GM19035 (cell line): ENCODE measurements at regions not wholly inside any gene's neighbourhood (a gene's known extent, or its start where the extent isn't known, plus 50 kb on each side); places are given as distances from the start of the nearest gene placed in this dataset.
"Not testable (repeated sequence)": the region's sequence is repeated elsewhere in the genome, so short reads cannot be mapped to it uniquely, and the experiment has no call there.

Experiments
- ATAC-seq: cut with Tn5 transposase; IDR thresholded peaks from one replicate; pipeline ENCODE4 v1.9.1; 2021; ENCODE audit not compliant: unreplicated experiment

DNA sequence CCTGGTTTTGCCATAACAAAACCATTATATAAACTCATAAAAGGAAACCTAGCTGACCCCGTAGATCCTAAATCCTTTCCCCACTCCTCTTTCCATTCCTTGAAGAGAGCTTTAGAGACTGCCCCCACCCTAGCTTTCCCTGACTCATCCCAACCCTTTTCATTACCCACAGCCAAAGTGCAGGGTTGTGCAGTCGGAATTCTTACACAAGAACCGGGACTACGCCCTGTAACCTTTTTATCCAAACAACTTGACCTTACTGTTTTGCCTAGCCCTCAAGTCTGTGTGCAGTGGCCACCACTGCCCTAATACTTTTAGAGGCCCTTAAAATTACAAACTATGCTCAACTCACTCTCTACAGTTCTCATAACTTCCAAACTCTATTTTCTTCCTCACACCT, 116.0 kb upstream of the PTPN13 start:
- ATAC-seq: not testable (repeated sequence)

GRCh38 chr4:86481440-86481839, 112.7 kb upstream of the PTPN13 start:
- ATAC-seq: no peak

DNA sequence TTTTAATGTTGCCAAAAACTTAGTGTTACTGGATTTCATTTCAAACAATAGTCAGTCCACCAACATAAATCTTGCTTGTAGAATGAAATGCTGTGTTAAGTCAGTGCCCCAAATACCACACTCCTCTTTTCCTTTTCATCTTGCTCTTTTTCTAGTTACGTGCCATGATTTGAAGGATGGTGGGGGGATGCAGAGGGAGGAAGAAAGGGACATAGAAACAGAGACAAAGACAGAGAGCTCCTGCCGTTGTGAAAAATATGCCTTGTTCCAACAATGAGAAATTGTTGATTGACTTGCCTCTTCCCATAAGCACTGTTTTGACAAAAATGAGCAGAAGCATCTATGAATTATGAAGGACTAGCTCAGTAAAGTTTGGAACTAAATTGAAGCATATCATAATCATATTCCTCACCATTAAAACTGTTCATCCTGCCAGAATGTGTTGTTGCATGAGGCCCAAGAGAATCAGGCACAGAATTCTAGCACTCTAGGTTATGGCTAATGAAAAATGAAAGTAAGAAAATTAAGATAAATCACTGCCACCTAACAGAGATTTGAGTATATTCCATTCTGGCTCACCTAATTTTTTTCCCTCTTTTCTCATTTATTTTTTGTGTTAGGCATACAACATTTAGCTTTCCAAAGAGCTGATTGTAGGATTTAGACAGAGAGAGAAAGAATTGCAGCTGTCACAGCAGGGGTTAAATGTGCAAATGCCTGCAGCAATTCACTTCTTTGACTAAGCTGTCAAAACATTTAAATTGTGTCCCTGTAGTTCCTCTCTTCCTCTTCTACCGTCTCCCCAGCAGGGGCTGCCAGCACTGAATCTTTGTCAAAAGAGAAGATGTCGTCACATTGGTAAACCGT, 111.6 kb upstream of the PTPN13 start:
- no peak for ATAC-seq

DNA sequence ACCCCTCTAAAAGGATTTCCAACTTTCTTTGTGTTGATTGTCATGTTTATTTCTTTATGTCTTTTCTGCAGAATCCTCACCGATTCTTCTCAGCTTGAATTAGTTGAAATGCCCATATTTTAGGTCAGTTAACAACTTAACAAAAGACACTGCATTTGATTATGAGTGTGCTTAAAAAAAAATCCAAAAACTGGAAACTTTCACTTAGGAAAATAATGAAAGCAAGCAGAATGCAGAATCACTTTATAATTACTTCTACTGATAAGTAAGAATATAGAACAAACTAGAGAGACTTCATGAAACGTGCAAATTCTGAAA, 111.0 kb upstream of the PTPN13 start:
- ATAC-seq: no peak

DNA sequence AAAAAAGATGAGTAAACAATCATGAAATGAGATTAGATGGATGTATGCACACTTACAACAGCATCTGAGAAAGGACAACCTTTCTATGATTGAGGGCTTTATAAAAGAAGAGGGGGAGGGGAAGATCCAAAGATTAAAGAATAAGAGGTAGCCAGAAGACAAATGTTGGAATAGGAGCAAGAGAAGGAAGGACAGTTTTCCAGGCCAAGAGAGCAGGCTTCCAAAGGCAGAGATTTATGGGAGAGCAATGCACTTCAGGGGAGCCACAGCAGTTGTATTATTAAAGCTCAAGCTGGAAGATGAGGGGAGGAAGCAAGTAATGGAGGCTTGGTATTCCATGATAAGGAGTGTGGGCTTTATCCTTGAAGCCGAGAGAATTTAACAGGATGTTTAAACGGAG, 110.3 kb upstream of the PTPN13 start:
- no peak for ATAC-seq

DNA sequence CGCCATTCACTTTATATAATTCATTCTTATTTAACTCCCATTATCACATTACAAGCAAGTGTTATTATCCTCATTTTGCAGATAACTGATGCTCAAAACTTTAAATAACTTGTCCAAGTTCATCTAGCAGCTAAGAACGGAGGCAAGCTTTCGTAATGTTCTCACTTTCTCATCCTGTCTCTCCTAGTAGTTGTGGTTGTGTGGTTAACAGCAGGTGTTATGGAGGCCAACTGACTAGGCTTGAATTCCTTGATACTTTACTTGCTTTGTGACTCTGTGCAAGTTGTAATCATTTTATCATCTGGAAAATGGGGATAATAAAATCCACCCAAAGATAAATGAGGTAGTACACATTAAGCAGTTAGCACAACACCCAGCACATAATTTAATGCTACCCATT, 109.9 kb upstream of the PTPN13 start:
- ATAC-seq: no peak

- ATAC-seq: no peak
Observed at GRCh38 chr4:86487738-86488348, 106.3 kb upstream of the PTPN13 start.

DNA sequence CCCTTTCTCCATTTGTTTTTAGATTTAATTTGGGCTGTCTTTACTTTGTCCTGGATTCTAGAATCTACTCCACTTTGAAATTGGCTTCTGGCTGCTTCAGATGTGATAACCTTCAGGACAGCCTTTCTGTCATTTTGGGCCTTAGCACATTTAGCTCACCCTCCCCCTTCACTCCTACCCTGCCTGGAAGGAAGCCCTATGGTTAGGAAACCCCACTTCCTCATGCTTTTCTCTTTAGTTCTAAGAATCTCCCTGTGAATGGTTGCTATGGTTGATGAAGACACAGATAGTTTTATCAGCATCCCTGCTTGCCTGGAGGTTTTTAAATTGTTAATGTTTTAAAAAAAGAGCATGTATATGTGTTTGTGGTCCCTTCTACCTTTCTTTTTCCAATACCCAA, 100.7 kb upstream of the PTPN13 start:
- ATAC-seq: no peak

DNA sequence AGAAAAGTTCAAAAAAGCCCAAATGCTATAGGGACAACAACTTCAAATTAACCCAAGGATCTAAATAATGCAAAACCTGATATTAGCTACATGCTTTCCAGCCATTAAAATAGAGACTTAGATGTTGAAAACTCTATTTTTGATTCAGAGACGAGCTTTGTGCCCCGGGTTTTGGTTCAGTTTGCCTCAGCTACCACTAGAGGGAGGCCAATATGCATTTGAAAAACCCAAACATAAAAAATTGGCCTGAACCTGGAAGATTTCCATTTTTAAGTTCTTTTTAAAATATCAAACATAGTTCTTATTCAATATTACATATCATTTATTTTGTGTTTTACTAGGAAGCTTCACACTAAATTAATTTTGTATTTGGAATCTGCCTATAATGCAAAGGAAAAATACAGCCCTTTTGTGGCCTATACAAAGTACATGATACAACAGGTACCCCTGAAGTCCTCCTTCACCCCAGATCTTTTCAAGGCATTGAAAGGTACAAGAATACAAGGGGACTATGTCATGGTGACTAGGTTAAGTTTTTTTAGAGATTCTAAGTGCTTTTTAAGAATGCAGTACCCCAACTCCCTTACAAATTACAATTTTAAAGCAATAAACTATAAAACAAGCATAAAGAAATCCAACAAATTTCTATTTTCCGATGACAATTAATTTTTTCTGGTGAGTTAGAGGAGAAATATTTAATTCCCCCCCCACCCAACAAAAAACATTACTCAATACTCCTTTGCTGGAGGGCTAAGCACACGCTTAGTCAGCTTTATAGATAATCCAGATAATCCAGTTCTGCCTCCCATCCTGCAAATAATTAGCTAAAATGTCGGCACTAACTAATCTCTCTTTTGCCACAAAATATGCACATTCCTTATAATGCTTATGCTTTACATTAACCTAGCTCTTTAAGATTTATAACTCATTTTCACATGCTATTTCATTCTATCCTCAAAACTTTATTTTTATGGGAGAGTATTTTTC, 97.7 kb upstream of the PTPN13 start:
- no peak for ATAC-seq

- ATAC-seq: no peak
Observed at GRCh38 chr4:86497131-86497530, 97.0 kb upstream of the PTPN13 start.

GRCh38 chr4:86497980-86498862, 95.9 kb upstream of the PTPN13 start:
- peak; percentile 94 for ATAC-seq

DNA sequence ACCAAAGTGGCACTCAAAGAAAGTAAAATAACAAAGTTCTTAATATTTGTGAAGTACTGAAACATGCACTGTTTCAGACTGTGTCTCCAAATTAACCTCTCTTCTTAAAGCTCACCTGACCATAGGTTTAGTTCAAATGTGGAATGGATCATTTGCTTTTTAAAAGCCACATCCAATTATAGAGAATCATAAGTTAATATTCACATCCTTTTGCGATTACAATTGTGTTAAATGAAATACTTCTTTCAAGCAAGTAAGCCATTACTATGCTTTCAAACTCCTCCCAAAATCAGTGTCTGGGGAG, 95.3 kb upstream of the PTPN13 start:
- no peak for ATAC-seq

DNA sequence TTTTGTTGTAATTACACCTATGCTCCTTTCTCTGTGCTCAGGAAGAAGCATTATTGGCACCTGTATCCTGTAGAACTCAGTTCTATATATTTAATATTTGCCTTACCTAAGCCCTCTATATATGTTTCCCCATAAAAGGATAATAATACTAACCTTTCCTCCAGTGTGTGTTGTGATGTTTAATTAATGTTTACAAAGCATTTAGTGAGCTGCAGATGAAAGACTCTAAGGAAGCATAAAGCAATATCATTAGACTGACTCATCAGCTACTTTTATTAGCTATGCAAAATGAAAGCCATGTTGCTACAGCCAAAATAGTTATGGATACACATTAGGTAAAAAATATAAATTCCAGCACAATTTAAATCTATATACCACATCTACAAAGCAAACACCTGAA, 93.6 kb upstream of the PTPN13 start:
- no peak for ATAC-seq

DNA sequence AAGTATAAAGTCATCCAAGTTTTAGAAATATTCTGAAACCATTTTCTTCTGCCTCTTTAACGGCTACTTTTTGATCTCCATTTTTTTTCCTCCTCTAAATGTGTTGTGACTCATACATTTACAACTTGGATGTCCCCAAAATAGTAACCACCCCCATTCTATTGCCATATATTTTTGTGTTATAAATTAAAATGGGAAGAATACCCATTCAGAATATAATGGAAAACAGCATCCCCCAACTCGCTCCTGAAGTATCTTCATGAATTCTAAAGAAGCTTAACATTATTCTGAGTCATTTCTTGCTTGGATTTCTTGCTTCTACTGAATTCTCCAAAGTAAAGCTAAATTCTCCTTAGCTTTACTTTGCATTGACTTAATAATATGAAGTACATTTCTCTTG, 92.0 kb upstream of the PTPN13 start:
- ATAC-seq: no peak

DNA sequence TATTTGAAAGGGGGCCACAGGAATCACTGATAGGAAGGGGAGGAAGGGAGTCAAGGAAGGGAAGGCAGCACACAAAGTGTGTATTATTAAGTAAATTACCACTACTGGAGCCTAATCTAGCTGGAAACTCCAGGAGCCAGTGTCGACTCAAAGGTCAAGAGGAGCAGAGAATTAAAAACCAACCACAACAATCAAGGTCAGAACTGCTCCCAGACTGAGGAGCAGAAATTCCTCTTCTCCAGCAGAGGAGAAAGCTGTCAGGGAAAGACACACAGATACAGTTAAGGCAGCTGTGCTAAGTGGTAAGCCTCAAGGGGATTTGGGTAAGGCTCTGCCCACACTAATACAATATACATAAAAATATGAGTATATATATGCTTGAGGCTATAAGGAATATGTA, 87.5 kb upstream of the PTPN13 start:
- no peak for ATAC-seq

DNA sequence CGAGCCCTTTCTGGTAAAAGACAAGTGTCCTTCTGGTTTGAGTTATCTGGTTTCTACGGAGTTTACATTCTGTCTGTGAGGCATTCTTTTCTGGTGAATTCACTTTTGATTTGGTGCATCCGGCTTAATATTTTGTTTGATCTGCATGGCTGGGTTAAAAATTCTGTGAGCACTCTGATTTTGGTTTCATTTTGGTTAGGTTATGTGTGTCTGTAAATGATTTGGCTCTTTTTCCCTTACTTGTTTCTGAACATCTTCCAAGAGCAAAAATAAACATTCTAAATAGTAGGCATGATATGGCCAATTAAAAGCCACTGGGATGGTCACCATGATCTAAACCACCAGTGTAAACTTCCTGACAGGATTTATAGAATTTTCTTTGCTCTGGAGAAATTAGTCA, 85.7 kb upstream of the PTPN13 start:
- ATAC-seq: peak; percentile 69

GRCh38 chr4:86511590-86511989, 82.5 kb upstream of the PTPN13 start:
- ATAC-seq: no peak

GRCh38 chr4:86512631-86513030, 81.5 kb upstream of the PTPN13 start:
- no peak for ATAC-seq

- not testable (repeated sequence) for ATAC-seq
Observed at GRCh38 chr4:86515963-86516362, 78.2 kb upstream of the PTPN13 start.

- ATAC-seq: no peak
Observed at GRCh38 chr4:86521373-86521969, 72.6 kb upstream of the PTPN13 start.
